Endothelial cell of umbilical vein (primary cell): ENCODE measurements at regions not wholly inside any gene's neighbourhood (a gene's known extent, or its start where the extent isn't known, plus 50 kb on each side); places are given as distances from the start of the nearest gene placed in this dataset.

Experiments used
- BruUV-seq: library from RNA; stranded (reverse); fragments of 400-500 nt; replicated peaks from 2 replicates; lab custom pipeline; 2021; lab: Mats Ljungman, UMichigan
- CTCF ChIA-PET: fragments of 300-600, 350-600 bp; sonication (Branson Sonifier 250); formaldehyde crosslinking; loops from one replicate; lab custom pipeline; 2021; ENCODE audit warnings: antibody characterized with exemption, inconsistent platforms; lab: Charles Lee
- POLR2A ChIA-PET: fragments of 300-600, 350-600 bp; sonication (Branson Sonifier 250); formaldehyde crosslinking; loops from one replicate; lab custom pipeline; 2021; ENCODE audit warnings: antibody characterized with exemption, inconsistent platforms; lab: Charles Lee
- DNase-seq: peaks from one replicate; pipeline ENCODE4 v3.0.0-alpha.2; 2011; ENCODE audit warnings: low read depth, low spot score
- FAIRE-seq: peaks from 2 replicates; lab custom pipeline; 2011; peaks lifted over from hg19 to GRCh38; lab: Jason Lieb, UNC
- H2AFZ ChIP-seq: 2 replicates; pipeline ENCODE4 v1.6.0; 2012; ENCODE audit warnings: low read depth, low read length, control low read depth, inconsistent platforms
- H3K27ac ChIP-seq: 2 replicates; pipeline ENCODE4 v1.5.1; 2011; ENCODE audit warnings: low read depth, mild to moderate bottlenecking, control low read depth, low read length, moderate library complexity; ENCODE audit not compliant: insufficient read depth
- H3K27me3 ChIP-seq, 2 experiments: 2 replicates each; pipeline versions ENCODE4 v1.6.0 to v1.6.1; 2011; ENCODE audit warnings: low read length in 2 of 2, mixed read lengths in 1 of 2; ENCODE audit not compliant: control insufficient read depth in 2 of 2, insufficient read depth in 2 of 2
- H3K36me3 ChIP-seq, 2 experiments: 2 replicates in 1 of 2; 3 replicates in 1 of 2; pipeline ENCODE4 v1.5.1; 2011; ENCODE audit warnings: low read length in 2 of 2, mild to moderate bottlenecking in 1 of 2, moderate library complexity in 1 of 2; ENCODE audit not compliant: control insufficient read depth in 2 of 2, insufficient read depth in 2 of 2; ENCODE audit errors: extremely low read depth in 1 of 2
- H3K4me1 ChIP-seq: 3 replicates; pipeline ENCODE4 v1.5.1; 2011; ENCODE audit warnings: mild to moderate bottlenecking, low read length; ENCODE audit not compliant: control insufficient read depth, insufficient read depth; ENCODE audit errors: extremely low read depth
- H3K4me2 ChIP-seq: 2 replicates; pipeline ENCODE4 v1.6.1; 2011; ENCODE audit warnings: low read length, control low read depth, mixed read lengths; ENCODE audit not compliant: insufficient read depth
- H3K4me3 ChIP-seq, 3 experiments: fragments of 200-600 bp in 1 of 3; sonication (generic), shearing (Covaris generic) in 1 of 3; replicated peaks in 1 of 3; 2 replicates each; pipeline ENCODE4 v1.5.1; 2011 to 2016; ENCODE audit warnings: control low read depth in 3 of 3, low read length in 3 of 3, mild to moderate bottlenecking in 2 of 3, inconsistent platforms in 1 of 3, low read depth in 1 of 3, moderate library complexity in 1 of 3; ENCODE audit not compliant: insufficient read depth in 1 of 3
- H3K79me2 ChIP-seq: 2 replicates; pipeline ENCODE4 v1.6.0; 2012; ENCODE audit warnings: low read length, inconsistent platforms; ENCODE audit not compliant: control insufficient read depth, insufficient read depth
- H3K9ac ChIP-seq: replicated peaks from 2 replicates; pipeline ENCODE3; 2011; ENCODE audit warnings: low read length, control low read depth; ENCODE audit not compliant: insufficient read depth; ENCODE audit errors: extremely low read depth
- H3K9me1 ChIP-seq: replicated peaks from 3 replicates; pipeline ENCODE4 v1.6.0; 2011; ENCODE audit warnings: mild to moderate bottlenecking, low read length; ENCODE audit not compliant: control insufficient read depth, insufficient read depth; ENCODE audit errors: extremely low read depth
- H3K9me3 ChIP-seq: replicated peaks from 2 replicates; pipeline ENCODE4 v1.5.1; 2012; ENCODE audit warnings: low read length, inconsistent platforms; ENCODE audit not compliant: control insufficient read depth, insufficient read depth
- H4K20me1 ChIP-seq: replicated peaks from 2 replicates; pipeline ENCODE3; 2011; ENCODE audit warnings: mild to moderate bottlenecking, low read length; ENCODE audit not compliant: control insufficient read depth, insufficient read depth; ENCODE audit errors: extremely low read depth
- EZH2 ChIP-seq: IDR thresholded peaks from 2 replicates; pipeline ENCODE4 v1.6.1; 2012; ENCODE audit warnings: borderline replicate concordance, low read depth, mild to moderate bottlenecking, moderate library complexity, low read length, inconsistent platforms; ENCODE audit not compliant: severe bottlenecking
- FOS ChIP-seq: IDR thresholded peaks from 2 replicates; pipeline ENCODE4 v1.6.1; 2011; ENCODE audit warnings: mild to moderate bottlenecking, low read length, moderate library complexity, borderline replicate concordance; ENCODE audit not compliant: insufficient read depth
- GATA2 ChIP-seq: IDR thresholded peaks from 2 replicates; pipeline ENCODE4 v1.7.0; 2011; ENCODE audit warnings: low read depth, mild to moderate bottlenecking, moderate library complexity, mixed read lengths, low read length; ENCODE audit not compliant: insufficient read length, insufficient read depth
- JUN ChIP-seq: IDR thresholded peaks from 2 replicates; pipeline ENCODE4 v1.6.1; 2011; ENCODE audit warnings: borderline replicate concordance, low read depth; ENCODE audit not compliant: insufficient read length, insufficient read depth
- MYC ChIP-seq: IDR thresholded peaks from one replicate; pipeline ENCODE4 v1.6.1; 2011; ENCODE audit warnings: mild to moderate bottlenecking, low read depth, low read length
- POLR2A ChIP-seq: IDR thresholded peaks from 2 replicates; pipeline ENCODE4 v1.6.1; 2012; ENCODE audit warnings: low read depth, mild to moderate bottlenecking, control low read depth, low read length
- POLR2AphosphoS5 ChIP-seq: IDR thresholded peaks from 2 replicates; pipeline ENCODE4 v1.6.1; 2012; ENCODE audit warnings: low read depth, mild to moderate bottlenecking, control low read depth, low read length, moderate library complexity; ENCODE audit not compliant: insufficient read depth
- dilution Hi-C: fragments of 300-500 bp; cut with MboI; formaldehyde crosslinking; loops from one replicate; pipeline ENCODE4 v1.15.0; 2019; ENCODE audit warnings: low sequenced_read_pairs; ENCODE audit not compliant: extremely low pct_ligation_motif_present
- intact Hi-C: fragments of 100-400 bp; cut with micrococcal nuclease; formaldehyde crosslinking; loops from one replicate; pipeline ENCODE4 v1.10.0; 2022
- TF ChIP-seq, protein P1 (sequence below): IDR thresholded peaks from 2 replicates; pipeline ENCODE4 v1.6.1; 2011; ENCODE audit not compliant: insufficient read depth, insufficient read length
- TF ChIP-seq, protein P2 (sequence below), 2 donors: IDR thresholded peaks; 1 replicate in 1 of 2; 2 replicates in 1 of 2; pipeline ENCODE4 v1.5.1; 2011; ENCODE audit warnings: low read length in 2 of 2, mild to moderate bottlenecking in 2 of 2, moderate library complexity in 2 of 2, control low read depth in 1 of 2, inconsistent platforms in 1 of 2, low read depth in 1 of 2; ENCODE audit not compliant: insufficient read depth in 1 of 2; ENCODE audit errors: extremely low read depth in 1 of 2

DNA sequence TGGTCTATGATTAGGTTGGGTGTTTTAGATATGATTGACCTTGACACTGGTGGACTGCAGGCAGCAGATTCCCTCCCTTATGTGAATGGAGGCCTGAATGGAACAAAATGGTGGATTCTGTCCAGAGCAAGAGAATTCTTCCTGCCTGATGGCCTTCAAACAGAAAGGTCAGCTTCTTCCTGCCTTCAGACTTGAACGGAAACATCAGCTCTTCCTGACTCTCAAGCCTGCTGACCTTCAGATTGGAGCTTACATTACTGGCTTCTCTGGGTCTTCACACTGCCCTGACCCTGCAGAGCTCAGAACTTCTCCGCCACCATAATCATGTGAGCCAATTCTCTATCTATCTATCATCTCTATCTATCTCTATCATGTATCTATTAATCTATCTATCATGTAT is 111.6 kb downstream of the RAMP3 start:
- Histone ChIP-seq H3K27me3 (peaks cover 0 to 4% of the 10 kb centered on the region in 2 experiments), H3K4me1 (no peaks in the 10 kb centered on the region), H3K9me1 (no peaks in the 10 kb centered on the region), H3K4me3 (no peak overlapping the region), H3K9ac (no peak overlapping the region), H3K9me3 (no peaks in the 10 kb centered on the region), H2AFZ (no peak overlapping the region), H3K4me2 (no peak overlapping the region), H4K20me1 (no peaks in the 10 kb centered on the region), H3K36me3 (no peaks in the 10 kb centered on the region), H3K27ac (no peak overlapping the region), H3K79me2 (no peaks in the 10 kb centered on the region)
- TF ChIP-seq, protein P1, sequence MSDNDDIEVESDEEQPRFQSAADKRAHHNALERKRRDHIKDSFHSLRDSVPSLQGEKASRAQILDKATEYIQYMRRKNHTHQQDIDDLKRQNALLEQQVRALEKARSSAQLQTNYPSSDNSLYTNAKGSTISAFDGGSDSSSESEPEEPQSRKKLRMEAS = no peak
- no peak for TF ChIP-seq POLR2AphosphoS5
- TF ChIP-seq EZH2 = no peak
- no peak for TF ChIP-seq POLR2A
- no peak for TF ChIP-seq GATA2
- TF ChIP-seq JUN = no peak
- no peak for TF ChIP-seq MYC
- TF ChIP-seq, protein P2, sequence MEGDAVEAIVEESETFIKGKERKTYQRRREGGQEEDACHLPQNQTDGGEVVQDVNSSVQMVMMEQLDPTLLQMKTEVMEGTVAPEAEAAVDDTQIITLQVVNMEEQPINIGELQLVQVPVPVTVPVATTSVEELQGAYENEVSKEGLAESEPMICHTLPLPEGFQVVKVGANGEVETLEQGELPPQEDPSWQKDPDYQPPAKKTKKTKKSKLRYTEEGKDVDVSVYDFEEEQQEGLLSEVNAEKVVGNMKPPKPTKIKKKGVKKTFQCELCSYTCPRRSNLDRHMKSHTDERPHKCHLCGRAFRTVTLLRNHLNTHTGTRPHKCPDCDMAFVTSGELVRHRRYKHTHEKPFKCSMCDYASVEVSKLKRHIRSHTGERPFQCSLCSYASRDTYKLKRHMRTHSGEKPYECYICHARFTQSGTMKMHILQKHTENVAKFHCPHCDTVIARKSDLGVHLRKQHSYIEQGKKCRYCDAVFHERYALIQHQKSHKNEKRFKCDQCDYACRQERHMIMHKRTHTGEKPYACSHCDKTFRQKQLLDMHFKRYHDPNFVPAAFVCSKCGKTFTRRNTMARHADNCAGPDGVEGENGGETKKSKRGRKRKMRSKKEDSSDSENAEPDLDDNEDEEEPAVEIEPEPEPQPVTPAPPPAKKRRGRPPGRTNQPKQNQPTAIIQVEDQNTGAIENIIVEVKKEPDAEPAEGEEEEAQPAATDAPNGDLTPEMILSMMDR (IDR thresholded peaks at IDR 0.05; ENCODE audit: extremely low read depth in 1 of 2, insufficient read depth in 1 of 2, low read depth in 1 of 2, low read length in 2 of 2) = no peak
- TF ChIP-seq FOS = no peak
- ChIA-PET CTCF (no interaction called here), POLR2A (no interaction called here)
- BruUV-seq = no TSS peak
- dilution Hi-C loops = no loop called here
- FAIRE-seq (no peak), DNase-seq (no peak)
- intact Hi-C loops = loop anchor here (10.0 kb wide), 1 partner anchor 586 kb away; no protein-coding TSS in a partner anchor
